ENCODE measurements at regions not wholly inside any gene's neighbourhood (a gene's known extent, or its start where the extent isn't known, plus 50 kb on each side); places are given as distances from the start of the nearest gene placed in this dataset.

DNA sequence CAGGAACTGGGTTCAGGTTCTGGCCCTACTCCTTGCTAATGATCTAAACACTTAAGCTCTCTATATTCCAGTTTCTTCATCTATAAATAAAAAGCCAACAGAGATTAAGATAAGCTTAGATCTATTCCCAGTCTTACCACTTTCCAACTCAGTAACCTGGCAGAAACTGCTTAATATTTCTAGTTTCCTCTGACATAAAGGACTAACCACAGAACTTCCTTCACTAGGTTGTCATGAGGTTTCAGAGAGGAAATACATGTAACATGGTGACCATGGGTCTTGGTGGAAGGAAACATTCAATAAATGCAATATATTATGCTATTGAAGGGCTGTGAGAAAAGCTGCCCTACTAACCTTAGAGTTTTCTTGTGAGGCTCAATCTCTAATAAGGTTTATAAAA is 114.4 kb upstream of the PDE1A start:
- Histone ChIP-seq H3K36me3 (no peaks in the 10 kb centered on the region), H3K4me3 (no peak overlapping the region), H3K27ac (no peak overlapping the region), H3K4me1 (no peaks in the 10 kb centered on the region), H3K9me3 (no peaks in the 10 kb centered on the region), H3K27me3 (no peaks in the 10 kb centered on the region)
- DNase-seq (ENCODE audit: low spot score in 2 of 2), result no peak
- TF ChIP-seq POLR2A (IDR thresholded peaks at IDR 0.05), result no peak
- TF ChIP-seq, protein P1, sequence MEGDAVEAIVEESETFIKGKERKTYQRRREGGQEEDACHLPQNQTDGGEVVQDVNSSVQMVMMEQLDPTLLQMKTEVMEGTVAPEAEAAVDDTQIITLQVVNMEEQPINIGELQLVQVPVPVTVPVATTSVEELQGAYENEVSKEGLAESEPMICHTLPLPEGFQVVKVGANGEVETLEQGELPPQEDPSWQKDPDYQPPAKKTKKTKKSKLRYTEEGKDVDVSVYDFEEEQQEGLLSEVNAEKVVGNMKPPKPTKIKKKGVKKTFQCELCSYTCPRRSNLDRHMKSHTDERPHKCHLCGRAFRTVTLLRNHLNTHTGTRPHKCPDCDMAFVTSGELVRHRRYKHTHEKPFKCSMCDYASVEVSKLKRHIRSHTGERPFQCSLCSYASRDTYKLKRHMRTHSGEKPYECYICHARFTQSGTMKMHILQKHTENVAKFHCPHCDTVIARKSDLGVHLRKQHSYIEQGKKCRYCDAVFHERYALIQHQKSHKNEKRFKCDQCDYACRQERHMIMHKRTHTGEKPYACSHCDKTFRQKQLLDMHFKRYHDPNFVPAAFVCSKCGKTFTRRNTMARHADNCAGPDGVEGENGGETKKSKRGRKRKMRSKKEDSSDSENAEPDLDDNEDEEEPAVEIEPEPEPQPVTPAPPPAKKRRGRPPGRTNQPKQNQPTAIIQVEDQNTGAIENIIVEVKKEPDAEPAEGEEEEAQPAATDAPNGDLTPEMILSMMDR (IDR thresholded peaks at IDR 0.05), result no peak
- no peak for TF ChIP-seq EP300 (IDR thresholded peaks at IDR 0.05)

GRCh38 chr2:182542501-182543258 is 115.8 kb upstream of the PDE1A start:
- WGBS, 2 donors, result 75 to 80% methylated on average over 6 of the region's 6 CpGs
- Histone ChIP-seq H3K27ac (no peak overlapping the region), H3K4me1 (no peaks in the 10 kb centered on the region), H3K36me3 (no peaks in the 10 kb centered on the region), H3K9me3 (no peaks in the 10 kb centered on the region), H3K4me3 (no peak overlapping the region), H3K27me3 (no peaks in the 10 kb centered on the region)
- TF ChIP-seq, protein P1 (IDR thresholded peaks at IDR 0.05), result no peak
- TF ChIP-seq POLR2A (IDR thresholded peaks at IDR 0.05), result no peak
- no peak for TF ChIP-seq EP300 (IDR thresholded peaks at IDR 0.05)
- DNase-seq (ENCODE audit: low spot score in 2 of 2), result no peak

GRCh38 chr2:182543741-182544525 is 117.1 kb upstream of the PDE1A start:
- H3K27ac ChIP-seq, result no peak overlapping the region
- no peak for DNase-seq (ENCODE audit: low spot score in 2 of 2)
- 91 to 93% methylated on average over 3 of the region's 3 CpGs for WGBS, 2 donors

DNA sequence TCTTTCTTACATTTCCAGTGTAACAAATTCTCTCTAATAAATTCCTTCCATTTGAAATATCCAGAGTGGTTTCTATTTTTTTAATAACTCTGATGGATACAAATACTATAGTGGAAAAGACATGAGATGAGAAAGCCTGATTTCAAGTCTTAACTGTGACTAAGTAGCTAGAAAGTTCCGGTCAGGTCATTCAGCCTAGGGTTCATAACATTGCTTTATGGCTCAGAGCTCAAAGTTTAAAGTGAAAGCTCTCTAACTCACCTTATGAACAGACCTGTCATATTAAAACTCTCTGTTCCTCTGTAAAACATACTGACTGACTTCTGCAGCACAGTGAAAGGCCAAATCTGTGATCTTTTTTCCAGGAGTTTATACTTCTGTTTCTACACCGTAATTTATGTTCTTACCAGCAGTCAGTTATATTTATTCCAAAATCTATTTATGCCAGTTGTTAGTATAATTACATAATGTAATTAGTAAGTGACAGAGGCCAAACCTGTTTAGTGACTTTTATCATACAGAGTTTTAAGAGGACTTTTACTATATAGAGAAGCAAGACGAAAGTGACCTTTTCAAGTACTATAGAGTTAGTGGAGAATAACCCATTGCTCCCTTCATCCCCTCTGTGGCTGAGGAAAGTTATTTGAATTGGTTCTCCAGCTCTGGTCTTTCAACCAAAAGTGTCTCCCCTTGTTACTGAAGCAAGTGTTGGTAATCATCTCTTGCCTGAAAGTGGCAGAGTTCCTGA is 118.8 kb upstream of the PDE1A start:
- Histone ChIP-seq H3K4me3 (no peak overlapping the region), H3K27me3 (no peaks in the 10 kb centered on the region), H3K4me1 (peaks cover 0 to 10% (median 0%) of the 10 kb centered on the region in 4 donors), H3K36me3 (no peaks in the 10 kb centered on the region), H3K9me3 (no peaks in the 10 kb centered on the region), H3K27ac (no peak overlapping the region)
- no peak for DNase-seq (ENCODE audit: low spot score in 2 of 2)
- TF ChIP-seq EP300 (IDR thresholded peaks at IDR 0.05), result no peak
- TF ChIP-seq POLR2A (IDR thresholded peaks at IDR 0.05), result no peak
- TF ChIP-seq, protein P1 (IDR thresholded peaks at IDR 0.05), result no peak
- 86 to 87% methylated on average over 3 of the region's 3 CpGs for WGBS, 2 donors

More at GRCh38 chr2:182543741-182544525, 117.1 kb upstream of the PDE1A start:
- Histone ChIP-seq H3K27me3 (no peaks in the 10 kb centered on the region), H3K36me3 (no peaks in the 10 kb centered on the region), H3K4me3 (no peak overlapping the region), H3K9me3 (no peaks in the 10 kb centered on the region), H3K4me1 (peaks cover 0 to 4% (median 0%) of the 10 kb centered on the region in 4 donors)
- TF ChIP-seq, protein P1 (IDR thresholded peaks at IDR 0.05), result no peak
- TF ChIP-seq EP300 (IDR thresholded peaks at IDR 0.05) (no peak), POLR2A (IDR thresholded peaks at IDR 0.05) (no peak)

Measured in tibial nerve (tissue), 4 donors.